ENCODE measurements at regions not wholly inside any gene's neighbourhood (a gene's known extent, or its start where the extent isn't known, plus 50 kb on each side); places are given as distances from the start of the nearest gene placed in this dataset.
"Not testable (repeated sequence)": the region's sequence is repeated elsewhere in the genome, so short reads cannot be mapped to it uniquely, and the experiment has no call there.

DNA sequence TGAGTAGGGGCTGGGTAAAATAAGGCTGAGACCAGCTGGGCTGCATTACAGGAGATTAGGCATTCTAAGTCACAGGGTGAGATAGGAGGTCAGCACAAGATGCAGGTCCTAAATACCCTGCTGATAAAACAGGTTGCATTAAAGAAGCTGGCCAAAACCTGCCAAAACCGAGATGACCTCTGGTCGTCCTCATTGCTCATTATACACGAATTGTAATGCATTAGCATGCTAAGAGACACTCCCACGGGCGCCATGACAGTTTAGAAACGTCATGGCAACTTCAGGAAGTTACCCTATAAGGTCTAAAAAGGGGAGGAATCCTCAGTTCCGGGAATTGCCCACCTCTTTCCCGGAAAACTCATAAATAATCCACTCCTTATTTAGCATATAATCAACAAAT, 132.2 kb downstream of the ARL4C start:
- no peak overlapping the region for H3K4me3 ChIP-seq (replicated peaks; ENCODE audit: insufficient read depth, low read length)
- no peaks in the 10 kb centered on the region for H3K27me3 ChIP-seq (ENCODE audit: insufficient read depth, poor library complexity, severe bottlenecking)
- no peak for DNase-seq (ENCODE audit: low read depth in 1 of 2, low spot score in 1 of 2)
- H3K27ac ChIP-seq (replicated peaks), result no peak overlapping the region
- TF ChIP-seq, protein P1, sequence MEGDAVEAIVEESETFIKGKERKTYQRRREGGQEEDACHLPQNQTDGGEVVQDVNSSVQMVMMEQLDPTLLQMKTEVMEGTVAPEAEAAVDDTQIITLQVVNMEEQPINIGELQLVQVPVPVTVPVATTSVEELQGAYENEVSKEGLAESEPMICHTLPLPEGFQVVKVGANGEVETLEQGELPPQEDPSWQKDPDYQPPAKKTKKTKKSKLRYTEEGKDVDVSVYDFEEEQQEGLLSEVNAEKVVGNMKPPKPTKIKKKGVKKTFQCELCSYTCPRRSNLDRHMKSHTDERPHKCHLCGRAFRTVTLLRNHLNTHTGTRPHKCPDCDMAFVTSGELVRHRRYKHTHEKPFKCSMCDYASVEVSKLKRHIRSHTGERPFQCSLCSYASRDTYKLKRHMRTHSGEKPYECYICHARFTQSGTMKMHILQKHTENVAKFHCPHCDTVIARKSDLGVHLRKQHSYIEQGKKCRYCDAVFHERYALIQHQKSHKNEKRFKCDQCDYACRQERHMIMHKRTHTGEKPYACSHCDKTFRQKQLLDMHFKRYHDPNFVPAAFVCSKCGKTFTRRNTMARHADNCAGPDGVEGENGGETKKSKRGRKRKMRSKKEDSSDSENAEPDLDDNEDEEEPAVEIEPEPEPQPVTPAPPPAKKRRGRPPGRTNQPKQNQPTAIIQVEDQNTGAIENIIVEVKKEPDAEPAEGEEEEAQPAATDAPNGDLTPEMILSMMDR (IDR thresholded peaks at IDR 0.05; ENCODE audit: insufficient read depth, low read length), result no peak
- TF ChIP-seq, protein P2, sequence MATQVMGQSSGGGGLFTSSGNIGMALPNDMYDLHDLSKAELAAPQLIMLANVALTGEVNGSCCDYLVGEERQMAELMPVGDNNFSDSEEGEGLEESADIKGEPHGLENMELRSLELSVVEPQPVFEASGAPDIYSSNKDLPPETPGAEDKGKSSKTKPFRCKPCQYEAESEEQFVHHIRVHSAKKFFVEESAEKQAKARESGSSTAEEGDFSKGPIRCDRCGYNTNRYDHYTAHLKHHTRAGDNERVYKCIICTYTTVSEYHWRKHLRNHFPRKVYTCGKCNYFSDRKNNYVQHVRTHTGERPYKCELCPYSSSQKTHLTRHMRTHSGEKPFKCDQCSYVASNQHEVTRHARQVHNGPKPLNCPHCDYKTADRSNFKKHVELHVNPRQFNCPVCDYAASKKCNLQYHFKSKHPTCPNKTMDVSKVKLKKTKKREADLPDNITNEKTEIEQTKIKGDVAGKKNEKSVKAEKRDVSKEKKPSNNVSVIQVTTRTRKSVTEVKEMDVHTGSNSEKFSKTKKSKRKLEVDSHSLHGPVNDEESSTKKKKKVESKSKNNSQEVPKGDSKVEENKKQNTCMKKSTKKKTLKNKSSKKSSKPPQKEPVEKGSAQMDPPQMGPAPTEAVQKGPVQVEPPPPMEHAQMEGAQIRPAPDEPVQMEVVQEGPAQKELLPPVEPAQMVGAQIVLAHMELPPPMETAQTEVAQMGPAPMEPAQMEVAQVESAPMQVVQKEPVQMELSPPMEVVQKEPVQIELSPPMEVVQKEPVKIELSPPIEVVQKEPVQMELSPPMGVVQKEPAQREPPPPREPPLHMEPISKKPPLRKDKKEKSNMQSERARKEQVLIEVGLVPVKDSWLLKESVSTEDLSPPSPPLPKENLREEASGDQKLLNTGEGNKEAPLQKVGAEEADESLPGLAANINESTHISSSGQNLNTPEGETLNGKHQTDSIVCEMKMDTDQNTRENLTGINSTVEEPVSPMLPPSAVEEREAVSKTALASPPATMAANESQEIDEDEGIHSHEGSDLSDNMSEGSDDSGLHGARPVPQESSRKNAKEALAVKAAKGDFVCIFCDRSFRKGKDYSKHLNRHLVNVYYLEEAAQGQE (IDR thresholded peaks at IDR 0.05; ENCODE audit: insufficient replicate concordance, low read depth), result no peak
- TF ChIP-seq GABPA (IDR thresholded peaks at IDR 0.05; ENCODE audit: low read depth), result no peak
- no peak for TF ChIP-seq SPI1 (IDR thresholded peaks at IDR 0.05; ENCODE audit: borderline replicate concordance, low read depth)
- no peak for TF ChIP-seq POLR2AphosphoS5 (IDR thresholded peaks at IDR 0.05; ENCODE audit: low read depth)

DNA sequence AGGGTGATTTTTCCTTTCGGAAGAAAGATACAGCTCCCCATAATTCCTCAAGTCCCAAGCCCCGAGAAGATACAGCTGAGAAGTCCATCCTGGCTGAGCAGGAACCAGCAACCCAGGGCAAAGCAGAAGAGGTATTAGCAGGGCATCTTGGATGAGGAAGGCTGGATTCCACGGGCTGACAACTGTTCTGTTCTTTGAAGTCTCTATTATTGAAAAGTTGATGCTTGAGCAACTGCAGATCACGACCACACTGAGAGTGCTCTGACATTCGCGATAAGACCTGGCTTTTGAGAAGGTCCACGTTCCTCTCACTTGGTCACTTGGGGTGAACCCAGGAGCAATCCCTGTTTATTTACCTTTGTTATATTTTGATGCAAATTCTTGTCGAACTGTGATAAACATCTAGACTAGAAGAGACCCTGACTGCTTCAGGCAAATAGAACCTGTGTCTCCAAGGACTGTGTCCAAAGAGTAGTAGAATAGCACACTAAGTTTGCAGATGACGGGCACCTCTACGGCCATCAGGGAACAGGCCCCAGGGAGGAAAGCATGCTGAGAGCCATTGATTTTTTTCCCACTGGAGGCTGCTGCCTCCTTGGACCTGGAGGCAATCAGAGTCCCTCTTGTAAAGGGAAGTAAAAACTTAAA, 133.1 kb downstream of the ARL4C start:
- no peak overlapping the region for H3K27ac ChIP-seq (replicated peaks)
- TF ChIP-seq POLR2AphosphoS5 (IDR thresholded peaks at IDR 0.05; ENCODE audit: low read depth) (no peak), SPI1 (IDR thresholded peaks at IDR 0.05; ENCODE audit: borderline replicate concordance, low read depth) (no peak), GABPA (IDR thresholded peaks at IDR 0.05; ENCODE audit: low read depth) (no peak)
- TF ChIP-seq, protein P1 (IDR thresholded peaks at IDR 0.05; ENCODE audit: insufficient read depth, low read length), result no peak
- TF ChIP-seq, protein P2 (IDR thresholded peaks at IDR 0.05; ENCODE audit: insufficient replicate concordance, low read depth), result no peak
- H3K27me3 ChIP-seq (ENCODE audit: insufficient read depth, poor library complexity, severe bottlenecking), result no peaks in the 10 kb centered on the region
- H3K4me3 ChIP-seq (replicated peaks; ENCODE audit: insufficient read depth, low read length), result no peak overlapping the region
- no peak for DNase-seq (ENCODE audit: low read depth in 1 of 2, low spot score in 1 of 2)

DNA sequence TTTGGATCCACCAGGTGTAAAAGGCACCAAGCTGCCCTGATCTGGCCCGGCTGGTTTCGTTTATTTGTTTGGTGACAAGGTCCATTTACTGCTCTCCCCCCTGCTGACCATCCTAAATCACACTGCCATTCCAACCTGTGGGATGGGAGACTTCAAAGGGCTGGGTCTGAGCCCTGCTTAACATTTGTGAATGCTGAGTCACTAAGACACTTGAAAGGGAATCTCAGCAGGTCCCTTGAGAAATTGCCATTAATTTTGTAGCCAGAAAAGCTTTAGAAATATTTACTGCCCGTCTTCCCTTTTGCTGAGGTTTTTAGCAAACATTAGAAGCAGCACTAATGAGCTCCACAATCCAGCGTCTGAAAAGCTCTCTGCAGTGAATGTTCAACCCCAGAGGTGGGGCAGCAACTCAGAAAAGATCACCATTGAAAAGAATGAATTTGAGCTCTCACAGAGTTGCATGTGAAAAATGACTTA, 133.8 kb downstream of the ARL4C start:
- no peak overlapping the region for H3K27ac ChIP-seq (replicated peaks)

DNA sequence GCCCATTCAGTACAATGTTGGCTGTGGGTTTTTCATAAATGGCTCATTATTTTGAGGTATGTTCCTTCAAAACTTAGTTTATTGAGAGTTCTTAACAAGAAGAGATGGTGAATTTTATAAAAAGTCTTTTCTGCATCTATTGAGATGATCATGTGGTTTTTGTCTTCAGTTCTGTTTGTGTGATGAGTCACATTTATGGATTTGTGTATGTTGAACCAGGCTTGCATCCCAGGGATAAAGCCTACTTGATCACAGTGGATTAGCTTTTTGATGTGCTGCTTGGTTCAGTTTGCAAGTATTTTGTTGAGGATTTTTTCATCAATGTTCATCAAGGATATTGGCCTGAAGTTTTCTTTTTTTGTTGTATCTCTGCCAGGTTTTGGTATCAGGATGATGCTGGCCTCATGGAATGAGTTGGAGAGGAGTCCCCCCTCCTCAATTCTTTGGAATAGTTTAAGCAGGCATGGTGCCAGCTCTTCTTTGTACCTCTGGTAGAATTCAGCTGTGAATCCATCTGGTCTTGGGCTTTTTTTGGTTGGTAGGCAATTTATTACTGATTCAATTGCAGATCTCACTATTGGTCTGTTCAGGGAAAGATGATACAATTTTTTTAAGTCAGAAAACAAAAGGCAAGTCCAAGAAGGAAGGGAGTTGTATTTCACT, 136.4 kb downstream of the ARL4C start:
- DNase-seq (ENCODE audit: low read depth in 1 of 2, low spot score in 1 of 2), result not testable (repeated sequence)

More for the DNA sequence above, 133.8 kb downstream of the ARL4C start:
- TF ChIP-seq, protein P2 (IDR thresholded peaks at IDR 0.05; ENCODE audit: insufficient replicate concordance, low read depth), result no peak
- no peak for TF ChIP-seq SPI1 (IDR thresholded peaks at IDR 0.05; ENCODE audit: borderline replicate concordance, low read depth)
- Histone ChIP-seq H3K4me3 (replicated peaks; ENCODE audit: insufficient read depth, low read length) (no peak overlapping the region), H3K27me3 (ENCODE audit: insufficient read depth, poor library complexity, severe bottlenecking) (no peaks in the 10 kb centered on the region)
- no peak for DNase-seq (ENCODE audit: low read depth in 1 of 2, low spot score in 1 of 2)

More for the DNA sequence above, 136.4 kb downstream of the ARL4C start:
- not testable (repeated sequence) for H3K27me3 ChIP-seq (ENCODE audit: insufficient read depth, poor library complexity, severe bottlenecking); H3K4me3 ChIP-seq (replicated peaks; ENCODE audit: insufficient read depth, low read length); H3K27ac ChIP-seq (replicated peaks)
